ENCODE measurements at regions not wholly inside any gene's neighbourhood (a gene's known extent, or its start where the extent isn't known, plus 50 kb on each side); places are given as distances from the start of the nearest gene placed in this dataset.
"Not testable (repeated sequence)": the region's sequence is repeated elsewhere in the genome, so short reads cannot be mapped to it uniquely, and the experiment has no call there.

GRCh38 chr16:29340779-29341438 lies 65.6 kb downstream of the NPIPB11 start:
- not testable (repeated sequence) for TF ChIP-seq CTCF (conservative IDR thresholded peaks at IDR 0.05; ENCODE audit: low read length); EZH2phosphoT487 (IDR thresholded peaks at IDR 0.05; ENCODE audit: borderline replicate concordance)

Data from Loucy (cell line).